Fibroblast of pulmonary artery (primary cell): ENCODE measurements at regions not wholly inside any gene's neighbourhood (a gene's known extent, or its start where the extent isn't known, plus 50 kb on each side); places are given as distances from the start of the nearest gene placed in this dataset.
"Not testable (repeated sequence)": the region's sequence is repeated elsewhere in the genome, so short reads cannot be mapped to it uniquely, and the experiment has no call there.

Experiments used
- DNase-seq: peaks from one replicate; pipeline ENCODE4 v3.0.0-alpha.2; 2010; ENCODE audit warnings: low read depth
- H3K4me3 ChIP-seq: replicated peaks from 2 replicates; pipeline ENCODE4 v1.5.1; 2011; ENCODE audit warnings: low read depth, mild to moderate bottlenecking, control low read depth, low read length, moderate library complexity
- TF ChIP-seq, protein P1 (sequence below): IDR thresholded peaks from 2 replicates; pipeline ENCODE4 v1.5.1; 2011; ENCODE audit warnings: mild to moderate bottlenecking, control low read depth, low read length, inconsistent platforms; ENCODE audit errors: missing control alignments

DNA sequence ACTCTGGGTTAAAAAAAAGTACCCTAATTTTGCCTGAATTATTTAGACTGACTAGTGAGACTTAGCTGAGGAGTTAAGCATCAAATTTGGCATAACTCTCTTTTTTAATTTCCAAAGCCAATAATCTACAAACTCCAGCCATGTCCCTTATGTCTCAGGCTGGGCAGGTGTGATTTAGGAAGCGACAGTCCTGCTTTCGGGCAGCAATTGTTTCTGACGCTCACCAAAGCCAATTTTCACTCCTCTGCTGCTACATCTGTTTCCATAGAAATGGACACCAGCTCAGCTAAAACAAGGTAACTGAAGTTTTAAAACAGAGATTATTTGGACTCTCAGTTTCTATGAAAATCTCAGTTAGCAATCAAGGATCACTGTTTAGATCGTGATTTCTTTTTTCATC, 338.7 kb downstream of the ABCC12 start:
- no peak overlapping the region for H3K4me3 ChIP-seq
- DNase-seq: no peak
- TF ChIP-seq, protein P1, sequence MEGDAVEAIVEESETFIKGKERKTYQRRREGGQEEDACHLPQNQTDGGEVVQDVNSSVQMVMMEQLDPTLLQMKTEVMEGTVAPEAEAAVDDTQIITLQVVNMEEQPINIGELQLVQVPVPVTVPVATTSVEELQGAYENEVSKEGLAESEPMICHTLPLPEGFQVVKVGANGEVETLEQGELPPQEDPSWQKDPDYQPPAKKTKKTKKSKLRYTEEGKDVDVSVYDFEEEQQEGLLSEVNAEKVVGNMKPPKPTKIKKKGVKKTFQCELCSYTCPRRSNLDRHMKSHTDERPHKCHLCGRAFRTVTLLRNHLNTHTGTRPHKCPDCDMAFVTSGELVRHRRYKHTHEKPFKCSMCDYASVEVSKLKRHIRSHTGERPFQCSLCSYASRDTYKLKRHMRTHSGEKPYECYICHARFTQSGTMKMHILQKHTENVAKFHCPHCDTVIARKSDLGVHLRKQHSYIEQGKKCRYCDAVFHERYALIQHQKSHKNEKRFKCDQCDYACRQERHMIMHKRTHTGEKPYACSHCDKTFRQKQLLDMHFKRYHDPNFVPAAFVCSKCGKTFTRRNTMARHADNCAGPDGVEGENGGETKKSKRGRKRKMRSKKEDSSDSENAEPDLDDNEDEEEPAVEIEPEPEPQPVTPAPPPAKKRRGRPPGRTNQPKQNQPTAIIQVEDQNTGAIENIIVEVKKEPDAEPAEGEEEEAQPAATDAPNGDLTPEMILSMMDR: no peak

DNA sequence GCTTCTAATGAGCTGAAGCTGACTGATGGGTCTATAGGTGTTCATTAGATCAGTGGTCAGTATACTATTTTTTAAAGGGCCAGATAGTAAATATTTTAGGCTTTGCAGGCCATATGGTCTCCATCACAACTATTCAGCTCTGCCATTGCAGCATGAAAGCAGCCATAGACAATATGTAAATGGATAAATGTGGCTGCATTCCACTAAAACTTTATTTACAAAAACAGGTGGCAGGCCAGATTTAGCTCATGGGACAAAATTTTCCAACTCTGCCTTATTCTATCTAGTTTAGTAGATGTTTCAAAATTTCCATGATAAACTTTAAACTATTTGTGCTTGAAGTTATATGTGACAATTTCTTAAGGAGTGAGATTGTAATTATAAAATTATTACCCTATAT, 339.3 kb downstream of the ABCC12 start:
- TF ChIP-seq, protein P1: no peak
- DNase-seq: no peak
- H3K4me3 ChIP-seq: no peak overlapping the region

DNA sequence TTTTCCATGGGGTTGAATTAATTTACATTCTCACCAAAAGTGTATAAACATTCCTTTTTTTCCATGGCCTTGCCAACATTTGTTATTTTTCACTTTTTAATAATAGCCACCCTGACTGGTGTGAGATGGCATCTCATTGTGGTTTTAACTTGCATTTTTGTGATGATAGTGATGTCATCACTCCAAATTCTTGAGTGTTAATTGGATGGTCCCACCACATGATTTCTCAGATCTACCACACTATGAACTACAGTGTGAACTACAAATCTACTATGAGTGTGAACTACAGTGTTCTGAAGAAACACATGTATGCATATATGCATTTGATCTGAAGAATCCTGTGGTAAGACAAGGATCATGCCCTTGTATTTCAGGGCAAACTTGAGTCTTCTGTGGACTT, 340.1 kb downstream of the ABCC12 start:
- H3K4me3 ChIP-seq: no peak overlapping the region
- TF ChIP-seq, protein P1: no peak
- DNase-seq: peak; percentile 4

GRCh38 chr16:47811758-47812157, 344.0 kb downstream of the ABCC12 start:
- not testable (repeated sequence) for H3K4me3 ChIP-seq, DNase-seq

DNA sequence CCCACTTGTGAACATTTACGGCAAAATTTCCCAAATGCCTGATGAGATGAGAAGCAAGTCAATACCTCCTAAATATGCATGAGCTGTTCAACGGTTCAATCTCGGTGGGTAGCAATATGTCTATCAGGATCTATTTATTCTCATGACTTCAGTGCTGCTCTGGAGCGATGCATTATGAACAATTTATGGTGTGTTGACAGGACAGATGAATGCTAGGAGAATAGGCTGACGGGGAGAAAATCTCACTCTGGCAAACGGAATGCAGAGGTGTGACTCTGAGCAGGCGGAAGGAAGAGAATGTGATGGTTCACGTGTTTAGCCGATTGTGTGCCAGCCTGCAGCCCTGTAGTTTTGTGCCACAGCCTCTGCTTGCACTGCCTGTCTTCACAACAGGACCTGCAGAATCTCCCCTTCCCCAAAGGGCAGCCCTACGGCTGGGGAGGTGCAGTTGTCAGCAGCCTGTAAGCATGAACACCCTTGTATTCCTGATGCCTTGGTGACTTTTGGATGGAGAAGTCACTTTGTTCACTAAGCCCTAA, 345.2 kb downstream of the PHKB start:
- no peak for DNase-seq
- TF ChIP-seq, protein P1: no peak
- no peak overlapping the region for H3K4me3 ChIP-seq

DNA sequence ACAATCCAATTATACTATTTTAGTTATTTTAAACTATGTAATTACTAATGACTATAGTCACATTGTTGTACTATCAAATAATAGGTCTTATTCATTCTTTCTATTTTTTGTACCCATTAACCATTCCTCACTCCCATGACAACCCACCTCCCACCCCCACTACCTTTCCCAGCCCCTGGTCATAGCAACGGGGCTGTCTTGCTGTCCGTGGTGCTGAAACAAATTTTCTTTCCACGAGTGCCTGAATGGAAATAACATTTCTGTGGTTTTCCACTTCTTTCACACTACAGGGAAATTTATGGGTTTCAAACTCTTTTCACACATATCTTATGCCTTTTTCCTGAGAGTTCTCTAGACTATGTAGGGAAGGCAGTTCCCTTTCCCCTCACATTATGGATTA, 326.6 kb downstream of the PHKB start:
- H3K4me3 ChIP-seq: no peak overlapping the region
- peak; percentile 42 for DNase-seq
- TF ChIP-seq, protein P1: no peak

- TF ChIP-seq, protein P1: no peak
- no peak for DNase-seq
- H3K4me3 ChIP-seq: no peak overlapping the region
Observed at GRCh38 chr16:47781673-47782072, 320.5 kb downstream of the PHKB start.
